HG03575 (cell line): ENCODE measurements at regions not wholly inside any gene's neighbourhood (a gene's known extent, or its start where the extent isn't known, plus 50 kb on each side); places are given as distances from the start of the nearest gene placed in this dataset.
"Not testable (repeated sequence)": the region's sequence is repeated elsewhere in the genome, so short reads cannot be mapped to it uniquely, and the experiment has no call there.

Experiments used
- ATAC-seq: cut with Tn5 transposase; IDR thresholded peaks from one replicate; pipeline ENCODE4 v1.9.1; 2021; ENCODE audit not compliant: unreplicated experiment, insufficient number of reproducible peaks, low FRiP score; ENCODE audit errors: extremely low read depth

DNA sequence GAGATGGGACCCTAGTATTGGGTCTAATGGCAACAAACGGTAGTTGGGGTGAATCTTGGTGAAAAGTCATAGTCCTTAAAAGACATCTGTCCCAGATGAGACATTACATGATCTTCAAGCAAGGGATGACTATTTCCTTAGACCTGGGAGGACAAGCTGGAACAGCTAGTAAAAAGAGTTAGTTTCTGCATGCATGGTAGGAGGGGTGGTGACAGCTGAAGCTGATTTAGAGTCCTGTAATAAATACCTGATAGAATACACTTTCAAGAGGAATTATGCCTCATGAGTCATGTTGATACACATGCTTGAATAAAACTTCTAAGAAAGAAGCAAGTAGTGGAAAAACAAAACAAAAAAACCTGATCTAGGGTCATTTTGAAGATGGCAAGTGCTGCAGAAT is 247.4 kb downstream of the CD109 start:
- no peak for ATAC-seq

DNA sequence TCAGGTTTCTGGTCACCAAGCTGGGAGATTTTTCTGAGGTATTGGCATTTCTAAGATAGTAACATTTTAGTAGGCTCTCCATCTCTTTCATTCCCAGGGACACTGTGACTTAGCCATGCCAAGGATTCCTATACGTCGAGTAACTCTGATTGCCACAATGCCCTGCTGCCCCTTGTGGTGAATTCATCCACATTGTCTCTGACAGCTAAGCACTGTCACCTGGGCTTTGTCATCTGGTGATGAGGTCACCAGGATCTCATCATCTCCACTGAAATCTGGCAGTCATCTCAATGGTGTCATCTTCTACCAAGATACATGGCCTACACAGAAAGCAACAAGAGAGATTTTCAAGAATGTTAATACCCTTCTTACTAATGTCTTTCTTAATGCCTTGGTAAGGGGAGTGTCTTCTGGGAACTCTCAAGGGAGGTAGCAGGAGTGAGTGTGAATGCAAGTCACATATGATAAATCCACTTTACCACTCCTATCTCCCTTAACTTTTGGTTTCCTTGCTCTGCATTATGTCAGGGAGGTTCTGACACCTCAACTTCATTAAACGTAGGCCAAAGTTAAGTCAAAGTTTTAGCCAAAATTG is 246.7 kb downstream of the CD109 start:
- no peak for ATAC-seq

DNA sequence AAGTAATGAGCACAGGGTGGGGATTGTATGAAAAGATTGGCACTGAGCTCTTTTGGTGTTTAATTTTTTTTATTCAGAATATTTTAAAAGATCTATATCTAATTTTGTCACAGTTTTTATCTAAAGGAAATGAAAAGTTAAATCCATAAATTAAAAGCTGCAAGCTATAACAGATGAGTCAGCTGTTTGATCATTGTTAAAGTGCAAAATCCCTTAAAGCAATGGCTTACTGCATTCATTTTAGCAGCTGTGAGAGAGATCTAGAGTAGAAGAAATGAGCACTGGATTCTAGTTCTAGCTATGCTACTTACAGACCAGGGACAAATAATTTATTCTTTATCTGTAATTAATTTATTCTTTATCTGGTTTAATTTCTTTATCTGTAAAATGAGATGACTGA is 245.9 kb downstream of the CD109 start:
- no peak for ATAC-seq

DNA sequence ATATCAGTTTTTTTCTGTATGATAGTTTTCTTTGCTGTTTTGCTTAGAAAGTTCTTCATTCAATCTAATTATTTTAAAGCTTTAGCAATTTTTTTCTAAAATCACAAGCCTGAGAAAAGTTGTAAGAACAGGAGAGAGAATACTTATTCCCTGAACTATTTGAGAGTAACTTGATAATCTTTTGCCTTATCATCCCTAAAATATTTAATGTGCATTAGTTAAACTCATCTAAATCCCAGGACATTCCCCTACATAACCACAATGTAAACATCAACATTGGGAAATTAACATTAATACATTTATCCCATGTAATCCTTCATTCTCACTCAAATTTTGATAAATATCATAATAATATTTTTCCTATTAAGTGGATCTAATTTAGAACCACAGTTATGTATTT is 241.8 kb downstream of the CD109 start:
- ATAC-seq: no peak

DNA sequence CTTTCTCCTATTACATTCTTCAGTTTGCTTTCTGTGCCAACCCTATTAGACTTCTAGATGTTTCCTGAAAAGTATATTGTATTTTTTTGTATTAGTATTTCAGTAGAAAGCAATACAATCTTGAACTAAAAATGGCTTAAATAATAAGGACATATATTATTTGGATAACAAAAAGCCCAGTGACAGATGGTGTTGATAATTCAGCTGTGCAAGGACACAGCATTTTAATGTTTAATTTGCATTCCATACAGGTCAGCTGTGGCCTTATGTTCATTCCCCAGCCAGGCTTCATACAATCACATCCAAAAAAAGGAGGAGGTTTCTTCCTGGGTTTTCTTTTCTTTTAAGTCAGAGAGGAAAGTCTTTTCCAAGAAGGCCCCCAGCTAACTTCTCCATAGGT is 236.9 kb downstream of the CD109 start:
- no peak for ATAC-seq

DNA sequence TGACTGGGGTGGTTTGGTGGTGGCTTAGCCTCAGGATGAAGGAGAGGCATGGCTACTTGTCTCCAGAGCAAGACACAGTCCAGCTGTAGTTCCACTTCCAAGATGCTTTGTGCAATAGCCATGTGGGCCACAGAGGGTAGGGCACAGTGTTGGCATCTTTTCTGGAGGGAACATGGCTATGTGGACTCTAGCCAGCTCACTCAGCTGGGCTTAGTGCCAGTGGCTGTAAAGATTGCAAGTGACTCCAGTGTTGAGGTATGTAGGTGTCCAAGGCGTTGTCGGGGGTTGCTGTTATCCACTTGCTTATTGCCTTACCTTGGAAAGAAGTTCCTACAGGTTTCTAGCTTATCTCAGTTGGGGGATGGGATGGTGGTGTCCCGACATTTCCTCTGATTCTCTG is 233.4 kb downstream of the CD109 start:
- no peak for ATAC-seq

DNA sequence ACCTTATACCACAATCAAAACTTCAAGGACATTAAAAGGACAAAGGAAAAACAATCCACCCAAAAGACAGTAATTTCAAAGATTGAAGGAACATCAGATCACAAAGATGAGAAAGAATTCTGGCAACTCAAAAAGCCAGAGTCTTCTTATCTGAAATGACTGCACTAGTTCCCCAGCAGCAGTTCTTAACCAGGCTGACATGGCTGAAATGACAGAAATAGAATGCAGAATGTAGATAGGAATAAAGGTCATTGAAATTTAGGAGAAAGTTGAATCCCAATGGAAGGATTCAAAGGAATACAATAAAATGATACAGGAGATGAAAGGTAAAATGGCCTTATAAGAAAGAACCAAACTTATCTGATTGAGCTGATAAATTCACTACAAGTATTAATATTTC is 231.4 kb downstream of the CD109 start:
- no peak for ATAC-seq

DNA sequence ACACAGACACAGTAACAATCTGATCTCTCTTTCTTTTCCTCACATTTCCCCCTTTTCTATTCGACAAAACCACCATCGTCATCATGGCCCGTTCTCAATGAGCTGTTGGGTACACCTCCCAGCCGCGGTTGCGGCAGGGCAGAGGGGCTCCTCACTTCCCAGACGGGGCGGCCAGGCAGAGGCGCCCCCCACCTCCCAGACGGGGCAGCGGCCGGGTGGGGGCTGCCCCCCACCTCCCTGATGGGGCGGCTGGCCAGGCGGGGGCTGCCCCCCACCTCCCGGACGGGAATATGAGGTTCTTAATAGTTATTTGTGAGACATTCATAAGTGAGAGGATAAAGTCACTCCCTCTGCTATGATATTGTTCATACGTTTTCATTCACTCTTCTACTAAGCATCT is 229.7 kb downstream of the CD109 start:
- not testable (repeated sequence) for ATAC-seq

DNA sequence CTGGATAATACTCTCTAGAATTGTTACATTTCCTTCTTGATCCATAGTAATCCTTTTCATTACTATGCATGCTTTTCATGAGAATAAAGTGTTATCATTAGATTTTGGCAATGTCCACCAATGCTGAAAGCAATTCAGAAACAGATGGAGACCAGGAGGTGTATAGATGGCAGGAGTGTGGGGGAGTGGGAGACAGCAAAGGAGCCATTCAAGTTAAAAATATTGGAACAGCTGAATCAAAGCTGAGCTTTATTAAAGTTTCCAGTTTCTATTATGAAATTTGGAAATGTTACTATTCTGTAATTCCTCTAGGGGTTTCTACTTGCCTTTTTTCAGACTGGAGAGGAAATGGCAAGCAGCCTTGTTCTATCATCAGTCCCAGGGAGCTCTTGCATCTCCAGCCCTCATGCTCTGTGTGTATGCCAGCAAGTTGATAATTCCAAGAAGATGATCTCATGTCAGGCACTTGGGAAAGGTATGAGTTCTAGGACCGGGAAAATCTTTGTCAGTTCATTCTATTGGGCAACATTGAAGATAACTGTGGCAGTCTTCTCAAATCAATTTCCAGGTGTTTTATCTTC is 228.0 kb downstream of the CD109 start:
- ATAC-seq: no peak

DNA sequence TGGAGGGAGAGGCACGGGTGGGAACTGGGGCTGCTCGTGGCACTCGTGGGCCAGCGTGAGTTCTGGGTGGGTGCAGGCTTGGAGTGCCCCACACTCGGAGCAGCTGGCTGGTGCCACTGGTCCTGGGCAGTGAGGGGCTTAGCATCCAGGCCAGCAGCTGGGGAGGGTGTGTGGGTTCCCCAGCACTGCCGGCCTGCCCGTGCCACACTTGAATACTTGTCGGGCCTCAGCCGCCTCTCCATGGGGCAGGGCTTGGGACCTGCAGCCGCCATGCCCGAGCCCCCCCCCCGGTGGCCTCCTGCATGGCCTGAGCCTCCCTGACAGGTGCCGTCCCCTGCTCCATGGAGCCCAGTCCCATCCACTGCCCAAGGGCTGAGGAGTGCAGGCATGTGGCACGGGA is 207.2 kb downstream of the CD109 start:
- no peak for ATAC-seq

DNA sequence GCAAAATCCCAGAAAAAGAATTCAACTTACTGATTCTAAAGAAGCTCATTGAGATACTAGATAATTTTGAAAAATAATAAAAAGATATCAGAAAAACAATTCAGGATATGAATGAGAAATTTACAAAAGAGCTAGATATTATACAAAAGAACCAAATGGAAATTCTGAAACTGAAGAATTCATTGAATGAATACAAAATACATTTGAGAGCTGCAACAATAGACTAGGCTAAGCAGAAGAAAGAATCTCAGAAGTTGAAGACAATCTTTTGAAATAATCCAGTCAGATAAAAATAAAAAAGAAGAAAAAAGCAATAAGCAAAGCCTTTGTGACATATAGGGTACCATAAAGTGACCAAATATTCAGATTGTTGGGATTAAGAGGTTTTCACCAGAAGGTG is 206.0 kb downstream of the CD109 start:
- ATAC-seq: no peak

DNA sequence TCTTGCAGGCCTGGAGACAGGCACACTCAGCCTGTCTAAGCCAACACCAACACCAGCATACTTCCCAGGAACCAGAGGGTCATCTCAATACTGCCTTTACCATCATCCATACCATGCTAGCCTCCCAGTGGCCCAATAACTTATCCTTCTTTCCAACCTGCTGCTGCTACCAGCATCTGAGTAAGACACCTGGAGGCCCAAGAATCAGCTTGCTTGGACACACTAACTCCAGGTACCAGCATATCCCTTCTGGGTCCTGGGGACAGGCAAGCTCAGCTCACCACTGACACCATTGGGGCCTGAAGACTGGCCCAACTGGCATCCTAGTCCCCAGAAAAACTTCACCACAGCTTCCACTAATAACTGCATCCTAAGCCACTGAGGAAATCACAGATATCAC is 205.3 kb downstream of the CD109 start:
- no peak for ATAC-seq

DNA sequence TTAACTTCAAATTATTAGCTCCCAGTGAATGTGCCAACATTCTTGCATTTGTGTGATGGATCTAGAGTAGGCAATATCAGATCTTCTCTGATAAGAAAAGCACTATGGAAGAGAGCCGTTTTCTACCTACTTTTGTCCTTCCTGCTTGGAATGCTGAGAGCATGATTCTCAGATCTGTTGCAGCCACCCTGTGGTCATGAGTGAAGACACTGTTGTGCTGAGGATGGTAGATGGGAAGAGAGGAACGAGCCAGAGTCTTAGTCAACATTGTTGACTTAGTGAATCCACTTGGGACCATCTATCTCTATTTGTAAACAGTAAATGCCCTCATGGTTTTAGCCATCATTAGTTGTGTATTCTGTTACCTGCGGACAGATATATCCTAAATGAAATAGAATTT is 202.6 kb downstream of the CD109 start:
- no peak for ATAC-seq

DNA sequence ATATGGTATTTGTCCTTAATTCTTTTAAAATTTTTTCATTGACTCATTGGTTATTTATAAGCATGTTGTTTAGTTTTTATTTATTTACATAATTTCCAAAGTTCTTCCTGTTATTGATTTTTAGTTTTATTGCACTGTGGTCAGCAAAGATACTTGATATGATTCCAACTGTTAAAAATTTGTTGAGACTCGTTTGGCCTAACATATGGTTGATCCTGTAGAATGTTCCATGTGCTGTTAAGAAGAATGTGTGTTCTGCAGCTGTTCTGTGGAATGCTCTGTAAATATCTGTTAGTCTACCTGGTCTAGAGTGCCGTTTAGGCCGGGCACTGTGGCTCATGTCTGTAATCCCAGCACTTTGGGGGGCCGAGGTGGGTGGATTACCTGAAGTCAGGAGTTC is 197.7 kb downstream of the CD109 start:
- ATAC-seq: no peak

DNA sequence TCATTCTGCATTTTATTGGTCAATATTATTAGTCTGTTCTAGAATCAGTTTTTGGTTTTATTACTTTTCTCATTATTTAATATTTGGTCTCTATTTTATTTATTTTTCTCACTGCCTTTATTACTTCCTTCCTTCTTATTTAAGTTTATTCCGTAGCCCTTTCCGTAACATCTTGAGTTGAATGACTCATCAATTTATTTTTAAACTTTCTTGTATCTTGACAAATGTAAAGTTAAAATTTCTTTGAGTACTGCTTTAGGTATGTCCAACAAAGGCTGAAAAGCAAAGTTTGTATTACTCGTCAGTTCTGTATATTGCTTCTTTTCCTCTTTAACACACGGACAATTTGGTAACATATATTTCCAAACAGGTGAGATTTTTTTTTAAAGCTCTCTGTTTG is 192.0 kb downstream of the CD109 start:
- ATAC-seq: no peak

DNA sequence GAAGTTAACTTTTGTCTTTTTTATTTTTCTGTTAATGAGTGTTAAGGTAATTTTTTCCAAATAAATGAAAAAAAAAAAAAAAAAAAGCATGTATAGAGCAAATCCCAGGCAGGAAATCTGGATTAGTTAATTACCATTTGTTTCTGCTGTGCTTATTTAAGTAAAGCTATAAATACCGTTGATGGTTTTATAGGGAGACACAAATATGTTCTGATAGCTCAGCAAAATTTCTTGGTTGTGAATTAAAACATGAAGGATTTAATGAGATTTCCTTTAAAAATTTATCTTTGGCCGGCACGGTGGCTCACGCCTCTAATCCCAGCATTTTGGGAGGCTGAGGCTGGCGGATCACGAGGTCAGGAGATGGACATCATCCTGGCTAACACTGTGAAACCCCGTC is 189.4 kb downstream of the CD109 start:
- no peak for ATAC-seq

DNA sequence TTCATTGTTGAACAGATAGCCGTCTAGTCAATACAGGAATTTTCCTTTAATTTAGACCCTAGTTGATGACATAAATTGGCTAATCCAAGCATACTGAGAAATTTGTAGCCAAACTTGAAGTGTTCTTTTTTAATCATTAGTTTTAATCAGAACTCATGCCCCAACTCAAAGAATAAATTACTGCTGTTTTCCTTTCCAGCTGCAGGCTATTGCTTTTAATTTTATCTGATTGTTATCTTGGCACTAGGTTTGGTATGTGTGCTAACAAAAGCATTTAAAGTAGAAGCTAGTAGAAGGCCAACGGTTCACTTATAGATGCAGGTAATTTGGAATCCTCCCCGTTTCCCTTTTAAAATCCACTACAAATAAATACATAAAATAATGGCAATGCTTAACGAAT is 188.5 kb downstream of the CD109 start:
- ATAC-seq: no peak

DNA sequence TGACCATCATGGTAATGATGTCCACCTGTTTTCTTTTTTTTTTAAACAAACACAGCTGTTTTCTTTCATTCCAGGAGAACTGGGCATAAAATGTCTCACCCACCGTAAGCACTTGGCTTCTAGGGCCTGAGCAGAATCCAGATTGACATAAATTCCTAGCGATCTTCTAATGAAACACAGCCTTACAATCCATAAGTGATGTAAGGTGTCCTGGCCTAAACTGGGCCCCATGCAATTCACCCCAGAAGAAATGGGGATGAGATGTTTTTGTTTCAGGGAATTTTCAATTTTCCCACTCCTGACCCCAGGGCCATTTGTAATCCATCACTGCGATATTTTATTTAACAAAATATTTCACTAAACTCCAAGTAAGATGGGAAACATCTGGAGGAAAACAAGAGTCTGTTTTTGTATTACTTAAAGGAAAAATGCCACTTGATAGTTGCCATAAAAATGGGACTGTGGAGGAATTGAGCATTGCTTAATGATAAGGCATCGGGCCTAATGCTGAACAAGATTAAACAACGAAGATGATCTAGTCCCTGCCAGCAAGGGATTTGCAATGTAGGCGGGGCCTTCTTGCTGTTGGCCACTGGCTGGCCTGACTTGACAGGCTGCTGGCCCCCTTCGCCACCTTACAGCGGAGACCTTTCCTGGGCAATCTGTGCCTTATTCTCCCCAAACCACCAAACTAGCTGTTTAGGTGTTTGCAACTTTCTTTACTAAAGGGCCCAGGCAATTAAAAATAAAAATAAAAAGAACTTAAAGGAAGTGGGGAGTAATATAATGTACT is 183.7 kb downstream of the CD109 start:
- ATAC-seq: no peak

DNA sequence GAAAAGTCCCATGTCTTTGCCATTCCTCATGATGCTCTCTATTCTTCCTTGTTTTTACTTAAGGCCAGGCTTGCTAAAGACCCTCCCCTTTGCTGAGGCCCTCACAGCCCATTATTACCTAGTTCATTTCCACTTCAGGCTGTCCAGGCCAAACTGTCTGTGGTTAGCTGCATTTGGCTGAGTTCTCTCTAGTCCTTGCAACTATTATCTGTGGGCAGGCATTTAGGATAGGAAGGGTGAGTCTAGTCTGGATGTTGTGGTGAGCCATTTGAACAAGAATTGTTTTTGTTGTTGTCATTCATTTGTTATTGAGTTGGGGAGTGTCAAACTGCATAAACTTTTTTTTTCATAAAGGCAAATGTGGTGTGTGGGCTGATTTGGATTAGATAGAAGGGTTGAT is 182.4 kb downstream of the CD109 start:
- no peak for ATAC-seq
